Left renal pelvis (tissue), 4 donors: ENCODE measurements at regions not wholly inside any gene's neighbourhood (a gene's known extent, or its start where the extent isn't known, plus 50 kb on each side); places are given as distances from the start of the nearest gene placed in this dataset.

Experiments
- DNase-seq, 4 donors: peaks; one replicate each; pipeline ENCODE4 v3.0.0-alpha.2; 2013; ENCODE audit warnings: low read depth in 4 of 4, low spot score in 3 of 4

DNA sequence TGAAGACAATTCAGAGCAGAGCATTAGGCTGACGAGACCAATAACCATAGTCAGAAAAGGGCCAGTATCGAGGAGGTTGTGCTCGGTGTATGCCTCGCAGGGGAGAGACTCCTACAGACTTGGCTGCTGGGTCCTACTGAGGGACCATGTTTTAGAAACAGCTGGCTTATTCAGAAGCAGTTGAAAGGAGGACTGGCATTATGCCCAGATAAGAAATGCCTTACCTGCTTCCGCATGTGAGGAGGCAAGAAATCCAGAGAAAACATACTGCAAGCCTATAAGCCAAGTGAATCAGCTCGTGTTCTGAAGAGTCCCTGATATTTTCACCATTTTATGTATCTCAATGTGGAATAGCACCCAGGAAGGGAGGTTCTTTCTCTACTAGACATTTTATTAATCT is 434.7 kb downstream of the GRB14 start:
- no peak for DNase-seq

DNA sequence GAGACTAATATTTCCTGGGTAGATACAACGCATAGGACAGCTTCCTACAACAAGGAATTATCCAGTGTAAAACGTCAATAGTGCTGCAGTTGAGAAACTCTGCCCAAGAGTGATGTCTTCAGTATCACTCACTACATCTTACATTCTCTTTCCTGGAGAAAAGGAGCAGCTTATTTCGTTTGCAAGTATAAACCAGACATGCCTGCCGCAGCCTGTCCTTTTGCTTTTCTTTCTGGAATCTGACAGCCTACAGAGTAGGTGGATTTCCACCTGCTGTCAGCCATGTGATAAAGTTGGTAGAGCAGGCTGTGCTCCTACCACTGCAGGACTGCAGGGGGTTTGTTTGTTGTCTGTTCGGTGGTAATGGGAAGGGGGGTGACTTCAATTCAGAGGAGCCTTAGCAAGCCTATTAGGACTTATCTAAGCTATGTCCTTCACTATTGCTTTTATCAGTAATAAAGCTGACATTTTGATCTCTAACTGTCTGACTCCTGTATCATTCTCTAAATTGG is 439.1 kb downstream of the GRB14 start:
- no peak for DNase-seq

DNA sequence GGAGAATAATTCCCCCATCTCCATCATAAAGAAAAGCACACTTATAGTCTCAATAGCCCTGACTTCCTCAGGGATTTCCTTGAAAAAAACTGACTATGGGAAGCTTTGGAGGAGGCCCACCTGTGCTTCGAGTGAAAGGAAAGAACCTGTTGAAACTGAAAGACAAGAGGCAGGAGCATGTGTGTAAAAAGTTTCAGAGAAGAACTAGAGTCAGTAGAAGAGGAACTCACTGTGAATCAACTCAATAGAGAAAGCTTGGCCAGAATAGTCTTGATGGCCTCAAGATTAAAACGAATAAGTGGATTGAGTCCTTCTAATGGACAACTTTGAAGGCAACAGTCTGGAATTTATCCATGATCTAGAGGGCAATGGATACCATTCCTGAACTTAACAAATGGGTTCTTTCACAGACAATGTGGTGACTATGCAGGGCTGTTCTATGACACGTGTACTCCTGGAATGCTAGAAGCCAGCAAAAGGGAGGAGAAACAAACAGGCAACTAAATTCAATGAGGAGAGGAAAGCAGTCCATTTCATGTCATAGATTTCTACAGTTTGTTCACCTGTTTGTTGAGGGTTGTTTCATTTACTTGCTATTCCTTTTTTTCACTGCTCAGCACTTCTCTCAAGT is 442.3 kb downstream of the GRB14 start:
- DNase-seq, result no peak

GRCh38 chr2:164164602-164165001 is 428.8 kb upstream of the FIGN start:
- no peak for DNase-seq

- no peak for DNase-seq
Observed at GRCh38 chr2:164155558-164155957, 419.8 kb upstream of the FIGN start.

DNA sequence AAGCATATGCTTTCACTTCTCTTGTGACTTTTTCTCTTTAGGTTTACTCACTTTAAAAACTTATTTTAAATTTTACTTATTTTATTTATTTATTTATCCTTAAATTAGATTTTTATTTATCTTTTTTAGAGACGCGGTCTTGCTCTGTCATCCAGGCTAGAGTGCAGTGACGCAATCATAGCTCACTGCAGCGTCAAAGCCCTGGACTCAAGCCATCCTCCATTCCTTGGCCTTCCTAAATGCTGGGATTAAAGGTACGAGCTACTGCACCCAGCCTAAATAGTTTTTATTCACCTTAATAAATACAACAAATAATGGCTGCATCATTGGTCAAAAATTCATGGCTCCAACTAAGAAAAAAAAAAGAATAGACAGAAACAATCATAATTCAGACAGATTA is 415.7 kb upstream of the FIGN start:
- no peak for DNase-seq

DNA sequence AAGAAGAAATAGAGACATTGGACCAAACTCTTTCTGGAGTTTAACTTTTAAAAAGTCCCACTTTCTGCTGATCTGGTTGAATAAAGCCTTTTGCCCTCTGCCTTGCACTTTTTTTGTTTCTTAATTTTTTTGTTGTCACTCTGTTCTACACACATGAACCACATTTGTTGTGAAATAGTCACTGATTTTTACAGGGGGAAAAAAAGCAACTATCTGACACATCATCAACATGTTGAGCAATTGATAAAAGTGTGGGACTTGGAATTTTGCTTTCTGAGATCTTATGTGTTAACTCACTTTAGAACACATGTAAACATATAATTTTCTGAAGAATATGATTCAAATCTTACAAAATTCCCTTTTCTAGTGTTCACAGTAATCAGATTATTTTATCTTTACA is 414.8 kb upstream of the FIGN start:
- DNase-seq, result no peak

- DNase-seq, result no peak
Observed at GRCh38 chr2:164146441-164146840, 410.6 kb upstream of the FIGN start.

GRCh38 chr2:164145093-164145987 is 409.5 kb upstream of the FIGN start:
- no peak for DNase-seq

- DNase-seq, result no peak
Observed at GRCh38 chr2:164143183-164143930, 407.5 kb upstream of the FIGN start.

DNA sequence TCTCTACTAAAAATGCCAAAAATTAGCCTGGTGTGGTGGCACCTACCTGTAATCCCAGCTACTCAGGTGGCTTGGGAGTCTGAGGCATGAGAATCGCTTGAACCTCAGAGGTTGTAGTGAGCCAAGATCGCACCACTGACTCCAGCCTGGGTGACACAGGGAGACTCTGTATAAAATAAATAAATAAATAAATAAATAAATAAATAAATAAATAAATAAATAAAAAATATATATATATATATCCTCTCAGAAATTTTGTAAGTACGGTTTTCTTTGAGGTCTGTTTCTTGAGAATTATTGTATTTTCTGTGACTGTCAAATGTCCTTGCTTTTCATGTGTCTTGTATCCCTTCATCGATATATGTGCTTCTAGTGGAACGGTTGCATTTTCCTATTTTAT is 406.9 kb upstream of the FIGN start:
- DNase-seq, result no peak

GRCh38 chr2:164141271-164141670 is 405.5 kb upstream of the FIGN start:
- DNase-seq, result no peak

DNA sequence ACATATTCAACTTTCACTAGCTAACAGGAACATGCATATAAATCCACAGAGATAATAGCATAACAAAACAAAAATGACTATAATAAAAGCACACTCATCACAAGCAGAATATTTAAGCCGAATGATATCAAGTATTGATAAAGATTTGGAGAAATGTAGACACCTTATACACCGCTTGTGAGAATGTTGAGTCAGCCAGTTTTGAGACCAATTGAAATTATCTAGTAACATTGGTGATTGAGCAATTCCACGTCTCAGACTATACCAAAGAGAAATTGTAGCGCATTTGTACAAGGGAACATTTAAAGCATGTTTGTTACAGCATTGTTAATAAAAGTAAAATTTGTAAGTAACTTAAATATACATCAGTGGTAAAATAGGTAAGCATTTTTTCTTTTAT is 402.9 kb upstream of the FIGN start:
- DNase-seq, result no peak

DNA sequence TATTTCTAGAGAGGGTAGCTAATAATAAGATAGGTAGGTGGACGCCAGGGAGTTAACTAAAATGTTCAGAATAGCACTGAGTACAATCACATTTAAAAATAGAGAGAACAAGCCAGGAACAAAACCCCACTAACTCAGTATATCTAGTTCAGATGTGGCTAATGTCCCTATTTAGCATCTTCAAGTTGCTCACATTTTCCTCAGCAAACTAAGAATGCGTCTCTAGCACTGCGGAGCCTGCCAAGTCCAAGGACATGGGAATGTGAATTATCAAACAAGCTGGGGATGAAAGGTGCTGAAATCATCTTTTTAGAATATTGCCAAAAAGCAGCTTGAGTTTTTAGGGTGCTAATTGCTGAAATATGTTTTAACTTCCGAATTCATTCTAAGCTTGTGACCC is 398.5 kb upstream of the FIGN start:
- no peak for DNase-seq

GRCh38 chr2:164127971-164128527 is 392.2 kb upstream of the FIGN start:
- DNase-seq, result no peak

GRCh38 chr2:164126960-164127660 is 391.3 kb upstream of the FIGN start:
- peak in 1 of 4 donors; percentile 14 for DNase-seq

DNA sequence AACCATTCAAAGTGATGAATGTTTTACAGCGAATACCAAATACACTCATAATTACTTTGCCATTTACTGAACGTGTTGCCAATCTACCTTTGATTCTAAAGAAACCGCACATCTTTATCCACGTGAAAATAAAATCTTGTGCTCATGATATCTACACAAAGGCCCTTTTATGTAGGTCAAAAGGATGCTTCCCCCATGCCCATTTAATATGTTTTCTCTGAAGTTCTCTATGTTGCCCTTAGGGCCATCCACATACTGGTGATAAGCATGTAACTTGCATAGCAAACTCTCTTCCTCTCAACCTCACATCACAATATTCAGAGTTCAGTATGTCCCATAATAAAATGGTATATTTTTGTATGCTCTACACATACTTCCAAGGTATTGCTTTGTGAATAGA is 380.0 kb upstream of the FIGN start:
- no peak for DNase-seq

DNA sequence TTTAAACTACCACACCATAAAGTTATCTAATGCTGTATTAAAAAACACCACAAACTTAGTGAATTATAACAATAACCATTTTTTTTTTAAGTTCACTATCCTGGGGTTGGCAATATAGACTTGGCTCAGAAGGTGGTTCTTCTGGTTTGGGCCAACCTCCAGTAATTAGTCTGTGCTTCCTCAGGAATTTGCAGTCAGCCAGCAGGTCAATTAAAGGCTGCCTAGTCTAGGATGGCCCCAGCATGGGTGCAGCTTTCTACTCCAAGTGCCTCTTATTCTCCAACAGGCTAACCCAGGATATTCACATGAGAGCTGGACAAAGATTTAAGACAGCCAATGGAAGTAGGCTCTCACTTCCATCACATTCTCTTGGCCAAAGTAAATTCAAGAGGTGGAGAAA is 379.1 kb upstream of the FIGN start:
- DNase-seq, result no peak

- no peak for DNase-seq
Observed at GRCh38 chr2:164112105-164112504, 376.3 kb upstream of the FIGN start.

DNA sequence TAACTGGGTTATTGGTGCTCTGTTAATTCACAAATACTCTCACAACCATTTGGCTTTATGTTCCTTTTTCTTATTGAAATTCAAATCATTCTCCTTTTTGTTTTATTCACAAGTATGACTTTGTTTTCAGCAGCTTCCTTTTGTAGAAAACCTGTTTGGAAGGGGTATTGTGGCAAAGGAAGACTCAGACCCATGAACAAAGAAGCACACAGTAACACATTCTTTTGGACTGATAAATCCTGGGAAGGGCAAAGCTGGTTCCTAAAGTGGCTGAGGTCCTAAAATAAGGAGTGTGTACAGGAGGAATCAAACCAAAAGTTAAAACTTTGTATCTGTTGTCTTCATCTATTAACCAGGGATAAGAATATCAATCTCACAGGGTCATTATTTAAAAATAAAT is 374.7 kb upstream of the FIGN start:
- no peak for DNase-seq
